GM18868 (cell line): ENCODE measurements at regions not wholly inside any gene's neighbourhood (a gene's known extent, or its start where the extent isn't known, plus 50 kb on each side); places are given as distances from the start of the nearest gene placed in this dataset.

Experiments used
- ATAC-seq: cut with Tn5 transposase; IDR thresholded peaks from one replicate; pipeline ENCODE4 v1.9.1; 2021; ENCODE audit warnings: mild to moderate bottlenecking, moderate library complexity; ENCODE audit not compliant: unreplicated experiment

DNA sequence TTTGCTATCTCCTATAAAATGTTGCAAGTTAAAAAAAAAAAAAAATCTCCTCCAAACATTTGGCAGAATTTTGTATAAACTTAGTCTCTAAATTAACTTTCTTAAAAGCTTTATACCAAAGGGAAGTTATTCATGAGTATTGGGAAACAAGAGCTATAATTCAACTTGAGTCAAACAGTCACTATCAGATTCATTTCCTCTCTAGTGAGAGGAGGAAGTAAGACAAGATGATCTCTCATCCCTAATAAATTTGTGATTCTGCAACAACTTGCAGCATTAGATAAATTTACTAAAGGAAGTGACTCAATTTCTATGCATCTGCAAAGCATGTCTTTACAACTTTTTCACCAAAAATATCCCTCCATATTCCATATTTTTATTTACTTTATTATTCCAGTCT lies 135.4 kb upstream of the GNPDA2 start:
- ATAC-seq = no peak

DNA sequence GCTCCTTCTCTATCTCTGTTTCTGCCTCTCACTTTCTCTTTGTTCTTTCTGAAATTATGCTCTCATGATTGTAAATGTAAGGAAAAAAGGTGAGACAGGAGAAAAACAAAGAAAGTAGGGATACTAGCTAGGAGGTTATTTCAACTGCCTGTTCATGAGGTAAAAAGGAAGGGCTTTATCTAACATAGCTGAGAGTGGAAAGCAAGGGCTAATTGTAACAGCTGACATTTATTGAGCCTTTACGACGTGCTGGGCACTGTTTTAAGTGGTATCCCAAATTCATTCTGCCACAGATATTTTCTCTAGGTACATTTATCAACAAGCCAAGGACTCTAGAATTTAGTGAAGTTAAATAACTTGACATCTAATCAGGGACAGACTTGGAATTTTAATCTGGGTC lies 133.1 kb upstream of the GNPDA2 start:
- ATAC-seq = no peak

DNA sequence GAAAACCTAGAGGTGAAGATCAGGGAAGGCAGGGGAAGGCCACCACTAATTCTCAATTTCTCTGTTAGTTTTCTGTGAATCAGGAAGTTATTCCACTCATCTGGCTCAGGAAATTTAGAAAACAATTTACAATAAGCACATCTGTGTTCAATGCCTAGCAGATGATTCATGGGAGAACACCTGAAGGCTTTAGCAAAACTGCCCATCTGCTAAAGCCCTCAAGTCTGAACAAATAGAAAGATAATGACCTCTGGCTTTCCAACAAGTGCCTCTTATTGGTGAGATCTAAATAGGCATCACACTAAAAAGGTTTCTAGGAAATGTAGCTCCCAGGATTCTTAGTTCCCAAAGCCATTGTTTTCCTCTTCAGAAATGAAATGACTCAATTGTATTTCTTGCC lies 122.1 kb upstream of the GNPDA2 start:
- ATAC-seq = no peak

DNA sequence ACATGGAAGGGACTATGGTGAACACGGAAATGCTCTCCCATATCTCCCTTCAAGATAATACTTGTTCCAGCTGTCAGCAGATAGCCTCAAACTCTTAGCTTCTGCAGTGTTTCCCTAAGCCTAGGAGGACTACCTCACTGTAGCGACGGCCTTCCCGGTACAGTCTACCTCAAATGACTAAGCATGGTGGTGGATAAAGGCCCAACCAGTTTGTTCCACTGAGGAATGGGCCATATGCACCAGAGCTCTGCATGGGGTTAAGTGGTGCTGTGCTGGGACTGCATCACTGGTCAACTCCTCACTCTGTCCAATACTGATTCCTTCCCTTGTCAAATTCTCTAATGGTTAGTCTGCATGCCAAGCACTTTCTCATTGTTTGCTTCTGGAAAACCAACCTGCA lies 119.6 kb upstream of the GNPDA2 start:
- ATAC-seq = no peak

DNA sequence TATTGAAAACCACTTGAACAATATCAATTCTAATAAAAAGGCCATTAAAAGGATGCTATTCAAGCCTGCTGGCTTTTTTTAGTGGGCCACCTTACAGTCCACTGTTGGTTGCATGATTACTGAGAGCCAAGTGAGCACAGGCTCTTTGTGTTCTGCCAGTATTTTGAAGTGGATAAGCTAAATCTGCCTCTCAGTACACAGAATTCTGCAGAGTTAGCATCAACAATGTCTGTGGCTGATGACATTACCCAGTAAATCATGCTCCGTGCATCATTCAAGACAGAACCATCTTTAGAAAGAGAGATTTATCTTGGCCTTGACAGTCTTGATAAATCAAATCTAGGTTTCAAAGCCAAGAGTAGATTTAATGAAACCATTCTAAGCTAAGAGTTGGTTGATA lies 119.0 kb upstream of the GNPDA2 start:
- ATAC-seq = no peak

DNA sequence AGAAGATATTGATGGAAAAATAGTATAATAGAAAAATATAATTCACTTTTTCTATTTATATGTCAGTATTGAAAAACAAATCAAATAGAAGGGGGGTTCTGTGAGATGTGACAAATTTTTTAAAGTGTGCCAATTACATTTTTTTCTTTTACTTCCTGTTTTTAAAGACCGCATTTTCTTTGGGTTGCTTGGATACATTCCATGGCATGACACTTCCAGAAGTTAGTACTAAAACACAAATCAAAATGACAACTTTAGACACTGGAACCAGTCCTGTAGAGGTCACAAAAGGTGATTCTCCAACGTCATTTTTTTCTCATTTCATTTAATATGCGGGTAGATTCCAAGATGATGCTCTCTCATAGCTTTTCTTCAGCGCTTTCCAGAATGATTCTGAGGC lies 116.2 kb upstream of the GNPDA2 start:
- no peak for ATAC-seq

DNA sequence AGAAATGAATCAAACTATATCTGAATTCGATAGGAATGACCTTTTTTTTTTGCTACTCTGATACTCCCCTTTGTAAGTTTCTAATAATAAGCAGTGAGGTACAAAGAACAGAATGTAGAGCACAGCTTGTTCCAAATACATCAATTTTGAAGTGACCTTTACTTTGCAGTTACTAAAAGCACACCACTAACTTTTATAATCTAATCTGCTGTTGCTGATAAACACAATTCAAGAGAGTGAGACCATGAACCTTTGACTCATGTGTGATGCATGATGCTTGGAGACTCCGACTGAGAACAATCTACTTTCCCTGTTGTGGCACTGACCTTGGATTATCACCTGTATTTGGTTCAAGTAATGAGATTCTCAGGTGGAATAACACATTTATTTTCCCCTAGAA lies 91.6 kb upstream of the GNPDA2 start:
- no peak for ATAC-seq

DNA sequence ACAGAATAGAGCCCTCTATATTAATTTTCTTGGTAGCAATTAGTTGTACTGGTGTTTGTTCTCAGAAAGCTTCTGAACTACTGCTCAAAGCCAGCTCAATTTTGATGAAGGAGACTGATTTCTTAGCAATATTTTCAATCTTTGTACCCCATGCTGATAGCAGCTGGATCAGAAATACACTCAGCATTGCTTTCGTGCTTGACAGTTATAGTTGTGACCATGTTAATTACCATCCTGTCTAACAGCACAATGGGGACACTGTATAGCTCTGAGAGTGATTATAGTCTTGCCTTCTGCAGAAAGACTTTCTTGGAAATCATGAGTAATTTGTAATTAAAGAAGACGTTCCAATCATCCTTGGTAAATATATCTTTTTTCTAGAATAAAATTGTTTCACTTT lies 79.7 kb upstream of the GNPDA2 start:
- no peak for ATAC-seq

DNA sequence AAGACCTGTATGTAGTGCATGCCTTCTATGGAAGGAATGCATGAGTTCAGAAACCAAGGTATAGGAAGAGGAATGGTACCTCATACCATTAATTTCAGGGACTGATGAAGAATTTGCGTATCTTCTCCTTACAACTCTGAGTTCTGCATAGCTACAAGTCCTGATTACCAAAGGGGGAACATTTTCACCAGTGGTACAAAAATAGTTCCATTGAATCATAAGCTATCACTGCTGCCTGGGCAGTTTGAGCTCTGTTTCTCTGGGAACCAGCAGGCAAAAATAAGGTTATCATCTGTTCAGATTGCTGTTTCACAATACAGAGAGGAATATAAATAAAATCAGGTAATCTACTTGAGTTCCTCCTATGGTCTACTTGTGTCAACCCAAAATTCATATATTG lies 77.9 kb upstream of the GNPDA2 start:
- ATAC-seq = no peak

DNA sequence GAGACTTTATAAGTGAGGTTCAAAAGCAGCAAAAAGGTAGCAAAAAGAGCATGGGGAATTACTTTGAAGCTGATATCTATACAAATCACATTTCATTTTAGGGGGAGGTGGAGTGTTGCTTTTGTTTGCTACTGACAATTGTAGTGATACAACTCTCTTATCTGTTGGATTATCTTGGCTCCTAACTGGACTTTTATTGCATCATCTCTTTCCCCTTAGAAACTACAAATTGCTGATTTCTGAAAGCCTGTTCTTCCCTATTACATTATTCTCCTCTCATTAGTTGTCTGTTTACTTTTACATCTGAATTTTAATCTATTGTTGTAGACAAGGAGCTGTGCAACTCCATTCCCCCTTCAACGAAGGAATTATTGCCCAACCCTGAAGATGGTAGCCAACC lies 75.0 kb upstream of the GNPDA2 start:
- ATAC-seq = no peak

DNA sequence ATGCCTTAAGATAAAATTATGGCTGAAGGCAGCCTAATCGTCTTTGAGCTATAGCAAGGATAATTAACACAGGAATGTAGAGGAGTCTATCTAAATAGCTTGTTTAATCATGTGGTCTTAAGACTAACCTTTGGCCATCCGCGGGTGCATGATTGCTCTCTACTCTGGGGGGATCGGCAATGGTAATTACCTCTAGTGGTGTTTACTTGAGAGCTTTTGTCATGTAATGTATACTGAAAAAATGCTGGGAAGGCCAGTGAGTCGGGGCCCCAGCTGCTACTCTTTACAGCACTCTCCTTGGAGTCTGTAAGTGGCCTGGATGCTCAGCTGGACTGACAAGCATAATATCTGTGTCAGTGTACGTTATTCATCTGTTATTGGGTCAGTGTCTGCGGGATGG lies 65.5 kb upstream of the GNPDA2 start:
- no peak for ATAC-seq

DNA sequence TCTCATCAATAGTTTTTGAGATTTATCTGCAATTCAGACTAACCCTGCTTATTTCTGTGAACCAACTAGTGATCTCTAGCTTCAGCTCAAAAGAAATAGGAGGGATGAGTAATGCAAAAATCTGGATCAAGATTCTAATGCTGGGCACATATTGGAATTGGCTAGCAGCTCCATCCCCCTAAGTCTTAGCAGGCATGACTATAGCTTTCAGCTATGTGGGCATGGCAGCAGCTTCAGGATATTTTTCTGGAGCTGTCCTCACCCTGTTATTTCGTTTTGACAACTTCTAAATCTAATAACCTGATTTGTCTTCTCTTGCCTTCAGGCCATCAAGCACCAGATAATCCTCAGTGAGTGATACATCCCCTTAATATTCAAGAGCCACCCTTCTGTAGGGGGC lies 50.8 kb upstream of the GNPDA2 start:
- no peak for ATAC-seq
